ENCODE measurements at regions not wholly inside any gene's neighbourhood (a gene's known extent, or its start where the extent isn't known, plus 50 kb on each side); places are given as distances from the start of the nearest gene placed in this dataset.

- DNase-seq = no peak
Observed at GRCh38 chr2:59093571-59093970, 852.4 kb upstream of the FANCL start.

- DNase-seq = no peak
Observed at GRCh38 chr2:59084326-59084725, 843.2 kb upstream of the FANCL start.

GRCh38 chr2:59083075-59083828 lies 842.1 kb upstream of the FANCL start:
- DNase-seq = no peak

GRCh38 chr2:59082657-59083056 lies 841.5 kb upstream of the FANCL start:
- no peak for DNase-seq

- no peak for DNase-seq
Observed at GRCh38 chr2:59080451-59081181, 839.5 kb upstream of the FANCL start.

- no peak for DNase-seq
Observed at GRCh38 chr2:59077981-59078531, 836.9 kb upstream of the FANCL start.

- DNase-seq = no peak
Observed at GRCh38 chr2:59077026-59077725, 836.1 kb upstream of the FANCL start.

- no peak for DNase-seq
Observed at GRCh38 chr2:59076079-59076619, 835.0 kb upstream of the FANCL start.

- DNase-seq = no peak
Observed at GRCh38 chr2:59074071-59074470, 832.9 kb upstream of the FANCL start.

GRCh38 chr2:59073286-59073685 lies 832.2 kb upstream of the FANCL start:
- DNase-seq = no peak

GRCh38 chr2:59068255-59068654 lies 827.1 kb upstream of the FANCL start:
- no peak for DNase-seq

GRCh38 chr2:59066787-59067399 lies 825.8 kb upstream of the FANCL start:
- DNase-seq = no peak

- DNase-seq = no peak
Observed at GRCh38 chr2:59047373-59047995, 806.4 kb upstream of the FANCL start.

GRCh38 chr2:59046401-59047372 lies 805.6 kb upstream of the FANCL start:
- DNase-seq = no peak

- DNase-seq = no peak
Observed at GRCh38 chr2:59044736-59045135, 803.6 kb upstream of the FANCL start.

- DNase-seq = no peak
Observed at GRCh38 chr2:59041139-59041538, 800.0 kb upstream of the FANCL start.

GRCh38 chr2:59034837-59035236 lies 793.7 kb upstream of the FANCL start:
- no peak for DNase-seq

GRCh38 chr2:59034106-59034505 lies 793.0 kb upstream of the FANCL start:
- no peak for DNase-seq

- DNase-seq = no peak
Observed at GRCh38 chr2:59033661-59034060, 792.5 kb upstream of the FANCL start.

- DNase-seq = no peak
Observed at GRCh38 chr2:59032499-59032898, 791.4 kb upstream of the FANCL start.

- no peak for DNase-seq
Observed at GRCh38 chr2:59029058-59029457, 787.9 kb upstream of the FANCL start.
